Astrocyte of the cerebellum (primary cell): ENCODE measurements at regions not wholly inside any gene's neighbourhood (a gene's known extent, or its start where the extent isn't known, plus 50 kb on each side); places are given as distances from the start of the nearest gene placed in this dataset.
"Not testable (repeated sequence)": the region's sequence is repeated elsewhere in the genome, so short reads cannot be mapped to it uniquely, and the experiment has no call there.

Experiments
- DNase-seq: peaks from one replicate; pipeline ENCODE4 v3.0.0-alpha.2; 2011; ENCODE audit warnings: low read depth
- H3K4me3 ChIP-seq: 2 replicates; pipeline ENCODE4 v1.5.1; 2011; ENCODE audit warnings: mild to moderate bottlenecking, low read depth, low read length, moderate library complexity
- CTCF ChIP-seq: IDR thresholded peaks from 2 replicates; pipeline ENCODE4 v1.5.1; 2012; ENCODE audit warnings: low read length, low read depth, moderate library complexity, mild to moderate bottlenecking; ENCODE audit errors: missing control alignments
- in situ Hi-C: cut with HindIII; loops from 2 replicates; pipeline ENCODE4 v1.10.0; 2017; ENCODE audit warnings: low sequenced_read_pairs

GRCh38 chr7:69237541-69237940 lies 360.7 kb upstream of the AUTS2 start:
- in situ Hi-C loops: no loop called here
- no peak overlapping the region for H3K4me3 ChIP-seq
- no peak for TF ChIP-seq CTCF
- DNase-seq: no peak

GRCh38 chr7:69243016-69243415 lies 355.3 kb upstream of the AUTS2 start:
- no peak overlapping the region for H3K4me3 ChIP-seq
- in situ Hi-C loops: no loop called here
- TF ChIP-seq CTCF: no peak
- peak; percentile 3 for DNase-seq

GRCh38 chr7:69244701-69245100 lies 353.6 kb upstream of the AUTS2 start:
- no peak overlapping the region for H3K4me3 ChIP-seq
- in situ Hi-C loops: no loop called here
- no peak for DNase-seq
- no peak for TF ChIP-seq CTCF

GRCh38 chr7:69245646-69246045 lies 352.6 kb upstream of the AUTS2 start:
- TF ChIP-seq CTCF: no peak
- DNase-seq: peak; percentile 40
- in situ Hi-C loops: no loop called here
- H3K4me3 ChIP-seq: no peak overlapping the region

- in situ Hi-C loops: no loop called here
- DNase-seq: no peak
- no peak for TF ChIP-seq CTCF
- no peak overlapping the region for H3K4me3 ChIP-seq
Observed at GRCh38 chr7:69246758-69247157, 351.5 kb upstream of the AUTS2 start.

GRCh38 chr7:69248382-69248828 lies 349.9 kb upstream of the AUTS2 start:
- in situ Hi-C loops, DNase-seq, H3K4me3 ChIP-seq: not testable (repeated sequence)

- in situ Hi-C loops: no loop called here
- no peak for TF ChIP-seq CTCF
- no peak overlapping the region for H3K4me3 ChIP-seq
- DNase-seq: no peak
Observed at GRCh38 chr7:69250958-69251357, 347.3 kb upstream of the AUTS2 start.
